ENCODE measurements at regions not wholly inside any gene's neighbourhood (a gene's known extent, or its start where the extent isn't known, plus 50 kb on each side); places are given as distances from the start of the nearest gene placed in this dataset.

DNA sequence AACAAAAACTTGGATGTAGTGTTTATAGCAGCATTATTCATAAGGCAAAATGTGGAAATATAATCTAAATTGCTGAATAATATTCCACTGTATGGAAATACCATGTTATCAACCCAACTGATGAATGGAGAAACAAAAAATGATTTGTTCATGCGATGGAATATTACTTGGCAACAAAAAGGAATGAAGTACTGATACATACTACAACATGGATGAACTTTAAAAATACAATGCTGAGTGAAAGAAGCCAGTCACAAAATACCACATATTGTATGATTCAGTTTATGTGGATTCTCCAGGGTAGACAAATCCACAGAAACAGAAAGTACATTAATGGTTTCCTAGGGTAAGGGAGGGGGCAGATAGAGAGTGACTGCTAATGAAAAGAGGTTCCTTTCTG is 83.7 kb upstream of the DNAH5 start:
- TF ChIP-seq POLR2A (IDR thresholded peaks at IDR 0.05) (no peak), POLR2AphosphoS5 (IDR thresholded peaks at IDR 0.05) (no peak)
- TF ChIP-seq, protein P1, sequence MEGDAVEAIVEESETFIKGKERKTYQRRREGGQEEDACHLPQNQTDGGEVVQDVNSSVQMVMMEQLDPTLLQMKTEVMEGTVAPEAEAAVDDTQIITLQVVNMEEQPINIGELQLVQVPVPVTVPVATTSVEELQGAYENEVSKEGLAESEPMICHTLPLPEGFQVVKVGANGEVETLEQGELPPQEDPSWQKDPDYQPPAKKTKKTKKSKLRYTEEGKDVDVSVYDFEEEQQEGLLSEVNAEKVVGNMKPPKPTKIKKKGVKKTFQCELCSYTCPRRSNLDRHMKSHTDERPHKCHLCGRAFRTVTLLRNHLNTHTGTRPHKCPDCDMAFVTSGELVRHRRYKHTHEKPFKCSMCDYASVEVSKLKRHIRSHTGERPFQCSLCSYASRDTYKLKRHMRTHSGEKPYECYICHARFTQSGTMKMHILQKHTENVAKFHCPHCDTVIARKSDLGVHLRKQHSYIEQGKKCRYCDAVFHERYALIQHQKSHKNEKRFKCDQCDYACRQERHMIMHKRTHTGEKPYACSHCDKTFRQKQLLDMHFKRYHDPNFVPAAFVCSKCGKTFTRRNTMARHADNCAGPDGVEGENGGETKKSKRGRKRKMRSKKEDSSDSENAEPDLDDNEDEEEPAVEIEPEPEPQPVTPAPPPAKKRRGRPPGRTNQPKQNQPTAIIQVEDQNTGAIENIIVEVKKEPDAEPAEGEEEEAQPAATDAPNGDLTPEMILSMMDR (IDR thresholded peaks at IDR 0.05): no peak

Data from transverse colon (tissue), 4 donors.